Cardiac fibroblast (primary cell): ENCODE measurements at regions not wholly inside any gene's neighbourhood (a gene's known extent, or its start where the extent isn't known, plus 50 kb on each side); places are given as distances from the start of the nearest gene placed in this dataset.
"Not testable (repeated sequence)": the region's sequence is repeated elsewhere in the genome, so short reads cannot be mapped to it uniquely, and the experiment has no call there.

ENCODE experiments used
- DNase-seq, 2 donors: peaks; one replicate each; pipeline versions ENCODE4 v3.0.0 to v3.0.0-alpha.2; 2010; ENCODE audit warnings: low read depth in 2 of 2
- H3K4me3 ChIP-seq, 2 donors: replicated peaks in 1 of 2; 1 replicate in 1 of 2; 2 replicates in 1 of 2; pipeline ENCODE4 v1.5.1; 2011; ENCODE audit warnings: low read depth in 2 of 2, low read length in 2 of 2, mild to moderate bottlenecking in 2 of 2, moderate library complexity in 1 of 2
- CTCF ChIP-seq: IDR thresholded peaks from one replicate; pipeline ENCODE4 v1.5.1; 2011; ENCODE audit warnings: low read depth, mild to moderate bottlenecking, low read length, inconsistent platforms

GRCh38 chr5:94081088-94081487 is 339.7 kb upstream of the POU5F2 start:
- no peak for DNase-seq
- no peak for TF ChIP-seq CTCF
- H3K4me3 ChIP-seq = no peak overlapping the region

- H3K4me3 ChIP-seq = no peak overlapping the region
- DNase-seq = no peak
- no peak for TF ChIP-seq CTCF
These were observed 339.0 kb upstream of the POU5F2 start for GRCh38 chr5:94080390-94080789.

GRCh38 chr5:94072116-94072515 is 330.7 kb upstream of the POU5F2 start:
- no peak for TF ChIP-seq CTCF
- peak; percentile 24 to 27 for DNase-seq
- no peak overlapping the region for H3K4me3 ChIP-seq

- no peak for TF ChIP-seq CTCF
- DNase-seq = no peak
These were observed 325.2 kb upstream of the POU5F2 start for GRCh38 chr5:94066437-94067207.

GRCh38 chr5:94064025-94064424 is 322.6 kb upstream of the POU5F2 start:
- no peak for TF ChIP-seq CTCF
- no peak for DNase-seq

More at GRCh38 chr5:94066437-94067207, 325.2 kb upstream of the POU5F2 start:
- H3K4me3 ChIP-seq = no peak overlapping the region

GRCh38 chr5:94057655-94058054 is 316.3 kb upstream of the POU5F2 start:
- H3K4me3 ChIP-seq = no peak overlapping the region
- no peak for TF ChIP-seq CTCF
- DNase-seq = no peak

More at GRCh38 chr5:94064025-94064424, 322.6 kb upstream of the POU5F2 start:
- no peak overlapping the region for H3K4me3 ChIP-seq

GRCh38 chr5:94057217-94057616 is 315.8 kb upstream of the POU5F2 start:
- DNase-seq = no peak
- no peak for TF ChIP-seq CTCF
- no peak overlapping the region for H3K4me3 ChIP-seq

GRCh38 chr5:94049307-94049922 is 308.0 kb upstream of the POU5F2 start:
- DNase-seq, H3K4me3 ChIP-seq: not testable (repeated sequence)
